Osteocyte (in vitro differentiated cells): ENCODE measurements at regions not wholly inside any gene's neighbourhood (a gene's known extent, or its start where the extent isn't known, plus 50 kb on each side); places are given as distances from the start of the nearest gene placed in this dataset.

Experiments
- DNase-seq: peaks from one replicate; pipeline ENCODE4 v3.0.0; 2021; ENCODE audit warnings: mixed read lengths; ENCODE audit not compliant: unreplicated experiment; ENCODE audit errors: extremely low spot score
- H3K27ac Mint-ChIP-seq: one replicate; pipeline ENCODE4 v1.8.0; 2021; ENCODE audit warnings: mild to moderate bottlenecking, mixed read lengths; ENCODE audit not compliant: unreplicated experiment
- H3K27me3 Mint-ChIP-seq: one replicate; pipeline ENCODE4 v1.8.0; 2021; ENCODE audit warnings: mixed read lengths; ENCODE audit not compliant: unreplicated experiment
- H3K36me3 Mint-ChIP-seq: one replicate; pipeline ENCODE4 v1.8.0; 2021; ENCODE audit warnings: mixed read lengths; ENCODE audit not compliant: unreplicated experiment
- H3K4me1 Mint-ChIP-seq: one replicate; pipeline ENCODE4 v1.8.0; 2021; ENCODE audit warnings: mixed read lengths; ENCODE audit not compliant: unreplicated experiment
- H3K4me3 Mint-ChIP-seq: one replicate; pipeline ENCODE4 v1.8.0; 2021; ENCODE audit warnings: mild to moderate bottlenecking, moderate library complexity, mixed read lengths; ENCODE audit not compliant: unreplicated experiment
- H3K9me3 Mint-ChIP-seq: one replicate; pipeline ENCODE4 v1.8.0; 2021; ENCODE audit warnings: mixed read lengths; ENCODE audit not compliant: unreplicated experiment
- CTCF ChIP-seq: fragments of 200-600 bp; sonication (generic); IDR thresholded peaks from 2 replicates; pipeline ENCODE4 v1.5.0; 2021; ENCODE audit warnings: antibody characterized with exemption, mild to moderate bottlenecking, moderate library complexity

GRCh38 chr5:72559866-72560766 is 52.9 kb upstream of the ZNF366 start:
- Mint-ChIP-seq H3K4me1 (peaks cover 16% of the 10 kb centered on the region), H3K27ac (no peak overlapping the region), H3K9me3 (no peaks in the 10 kb centered on the region), H3K36me3 (no peaks in the 10 kb centered on the region), H3K27me3 (no peaks in the 10 kb centered on the region), H3K4me3 (no peak overlapping the region)
- no peak for DNase-seq
- no peak for TF ChIP-seq CTCF

- no peaks in the 10 kb centered on the region for H3K27me3 Mint-ChIP-seq
- TF ChIP-seq CTCF, result no peak
- no peaks in the 10 kb centered on the region for H3K9me3 Mint-ChIP-seq
- no peak for DNase-seq
- H3K4me3 Mint-ChIP-seq, result no peak overlapping the region
- H3K4me1 Mint-ChIP-seq, result peaks cover 19% of the 10 kb centered on the region
- H3K27ac Mint-ChIP-seq, result no peak overlapping the region
- no peaks in the 10 kb centered on the region for H3K36me3 Mint-ChIP-seq
Measured at GRCh38 chr5:72558383-72558782, 51.2 kb upstream of the ZNF366 start.

DNA sequence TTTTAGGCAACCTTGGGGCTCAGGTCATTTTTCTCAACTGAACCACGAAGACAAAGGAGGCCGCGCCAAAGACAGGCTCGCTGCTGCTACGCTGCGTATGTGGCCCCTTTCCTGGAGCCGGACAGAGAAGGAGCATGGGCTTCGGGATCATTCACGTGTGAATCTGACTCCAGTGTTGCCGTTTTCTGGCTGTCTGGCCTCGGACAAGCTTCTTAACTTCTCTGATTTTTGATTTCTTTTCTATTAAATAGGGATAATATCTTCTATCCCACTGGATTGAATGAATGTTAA is 50.8 kb upstream of the ZNF366 start:
- Mint-ChIP-seq H3K36me3 (no peaks in the 10 kb centered on the region), H3K4me3 (no peak overlapping the region), H3K4me1 (peaks cover 19% of the 10 kb centered on the region), H3K27ac (no peak overlapping the region), H3K9me3 (no peaks in the 10 kb centered on the region), H3K27me3 (no peaks in the 10 kb centered on the region)
- TF ChIP-seq CTCF, result no peak
- DNase-seq, result no peak

DNA sequence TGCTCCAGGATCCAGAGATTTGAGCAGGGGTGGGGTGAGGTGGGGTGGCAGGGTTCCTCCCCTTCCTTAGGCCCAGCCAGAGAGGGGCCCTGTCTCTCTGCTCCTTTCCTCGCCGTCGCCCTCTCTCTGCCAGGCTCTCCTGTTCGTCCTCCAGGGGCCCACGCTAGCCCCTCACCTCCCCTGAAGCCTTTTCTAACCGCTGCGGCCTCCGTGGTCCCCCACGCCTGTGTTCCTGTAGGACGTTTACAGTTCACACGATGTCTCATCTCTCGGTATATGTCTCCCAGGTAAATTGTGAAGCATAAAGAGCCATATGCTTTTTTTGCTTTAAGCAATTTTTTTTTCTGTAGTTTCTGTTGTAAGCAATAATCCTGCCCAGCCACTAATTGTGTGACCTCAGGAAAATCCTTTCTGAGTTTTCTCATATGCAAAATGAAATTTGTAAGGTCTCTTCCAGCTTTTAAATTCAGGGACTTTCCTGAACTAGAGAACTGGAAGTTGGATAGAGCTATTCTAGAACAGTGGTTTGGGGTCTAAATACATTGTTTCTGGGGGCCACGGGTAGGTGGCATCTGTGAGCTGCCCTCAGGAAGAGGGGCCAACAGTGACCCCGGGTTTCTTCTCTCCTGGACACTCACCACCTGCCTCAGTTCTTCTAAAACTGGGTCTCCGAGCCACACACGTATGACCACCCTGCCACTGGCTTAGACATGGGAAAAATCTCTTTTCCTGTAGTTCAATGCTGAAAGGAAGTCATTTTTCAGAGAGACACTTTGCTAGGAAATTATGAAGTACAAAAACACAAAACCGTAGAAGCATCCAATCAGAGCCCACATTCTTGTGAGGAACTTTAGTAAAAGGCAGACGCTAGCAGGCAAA is 50.2 kb upstream of the ZNF366 start:
- Mint-ChIP-seq H3K9me3 (no peaks in the 10 kb centered on the region), H3K4me1 (peaks cover 22% of the 10 kb centered on the region), H3K27ac (no peak overlapping the region), H3K36me3 (no peaks in the 10 kb centered on the region), H3K4me3 (no peak overlapping the region), H3K27me3 (no peaks in the 10 kb centered on the region)
- TF ChIP-seq CTCF, result no peak
- no peak for DNase-seq
